A673 (cell line): ENCODE measurements at regions not wholly inside any gene's neighbourhood (a gene's known extent, or its start where the extent isn't known, plus 50 kb on each side); places are given as distances from the start of the nearest gene placed in this dataset.

ENCODE experiments used
- BruUV-seq: library from RNA; stranded (reverse); fragments of 400-500 nt; replicated peaks from 2 replicates; lab custom pipeline; 2021; lab: Mats Ljungman, UMichigan
- CTCF ChIA-PET: fragments of 300-600 bp; sonication (Branson Sonifier 250); formaldehyde crosslinking; loops from one replicate; lab custom pipeline; 2022; ENCODE audit warnings: antibody characterized with exemption; lab: Charles Lee
- POLR2A ChIA-PET: fragments of 300-600 bp; sonication (Branson Sonifier 250); formaldehyde crosslinking; loops from one replicate; lab custom pipeline; 2022; ENCODE audit warnings: antibody characterized with exemption; ENCODE audit not compliant: low non-redundant PET; lab: Charles Lee
- DNase-seq: peaks from one replicate; pipeline ENCODE4 v3.0.0-alpha.2; 2015; ENCODE audit warnings: low spot score
- H3K27ac ChIP-seq: fragments of 200-600 bp; sonication (generic); 2 replicates; pipeline ENCODE4 v1.5.1; 2016; ENCODE audit warnings: mixed run types, low read depth, mild to moderate bottlenecking, mixed read lengths, antibody characterized with exemption, low read length; ENCODE audit not compliant: poor library complexity, severe bottlenecking
- H3K27me3 ChIP-seq: fragments of 200-600 bp; sonication (generic); replicated peaks from 2 replicates; pipeline ENCODE4 v1.6.1; 2017; ENCODE audit warnings: mixed run types, low read depth, mild to moderate bottlenecking, mixed read lengths, antibody characterized with exemption, low read length; ENCODE audit not compliant: insufficient read depth, poor library complexity
- H3K36me3 ChIP-seq: fragments of 200-600 bp; sonication (generic); 2 replicates; pipeline ENCODE4 v1.6.1; 2016; ENCODE audit warnings: mixed run types, mild to moderate bottlenecking, mixed read lengths, antibody characterized with exemption, low read length; ENCODE audit not compliant: insufficient read depth, poor library complexity, severe bottlenecking
- H3K4me1 ChIP-seq: fragments of 200-600 bp; sonication (generic); 2 replicates; pipeline ENCODE4 v1.6.1; 2017; ENCODE audit warnings: mixed run types, mild to moderate bottlenecking, mixed read lengths, antibody characterized with exemption, low read length; ENCODE audit not compliant: insufficient read depth, poor library complexity, severe bottlenecking
- H3K4me3 ChIP-seq: fragments of 200-600 bp; sonication (generic); 2 replicates; pipeline ENCODE4 v1.5.1; 2016; ENCODE audit warnings: low read depth, mixed run types, mild to moderate bottlenecking, mixed read lengths, low read length; ENCODE audit not compliant: poor library complexity, severe bottlenecking
- H3K9me3 ChIP-seq: fragments of 200-600 bp; sonication (generic); 2 replicates; pipeline ENCODE4 v1.6.1; 2016; ENCODE audit warnings: mixed run types, low read depth, mild to moderate bottlenecking, mixed read lengths, antibody characterized with exemption, low read length; ENCODE audit not compliant: poor library complexity, severe bottlenecking
- CTCF ChIP-seq: fragments of 300-800, 200-600 bp; sonication (generic); conservative IDR thresholded peaks from 2 replicates; pipeline ENCODE4 v1.5.1; 2017; ENCODE audit warnings: low read depth, mild to moderate bottlenecking, antibody characterized with exemption, low read length, moderate library complexity, mixed read lengths
- EZH2 ChIP-seq: fragments of 200-600 bp; sonication (generic); IDR thresholded peaks from 2 replicates; pipeline ENCODE4 v1.6.1; 2017; ENCODE audit warnings: borderline replicate concordance, low read depth, mild to moderate bottlenecking, mixed read lengths, antibody characterized with exemption, low read length; ENCODE audit not compliant: poor library complexity, severe bottlenecking
- intact Hi-C: fragments of 100-400 bp; cut with micrococcal nuclease; formaldehyde crosslinking; loops from one replicate; pipeline ENCODE4 v1.10.0; 2022; ENCODE audit not compliant: unreplicated experiment

GRCh38 chr5:100690036-100690560 is 154.9 kb downstream of the FAM174A start:
- Histone ChIP-seq H3K27me3 (no peaks in the 10 kb centered on the region), H3K4me3 (no peak overlapping the region), H3K4me1 (no peaks in the 10 kb centered on the region), H3K27ac (no peak overlapping the region), H3K36me3 (no peaks in the 10 kb centered on the region), H3K9me3 (no peaks in the 10 kb centered on the region)
- TF ChIP-seq EZH2 (no peak), CTCF (no peak)
- no TSS peak for BruUV-seq
- ChIA-PET POLR2A (no interaction called here), CTCF (no interaction called here)
- intact Hi-C loops, result no loop called here
- no peak for DNase-seq

GRCh38 chr5:100691085-100691484 is 155.9 kb downstream of the FAM174A start:
- H3K9me3 ChIP-seq, result no peaks in the 10 kb centered on the region
- no peak overlapping the region for H3K4me3 ChIP-seq
- DNase-seq, result no peak
- H3K36me3 ChIP-seq, result no peaks in the 10 kb centered on the region
- CTCF ChIA-PET, result no interaction called here
- no TSS peak for BruUV-seq
- H3K27ac ChIP-seq, result no peak overlapping the region
- no peaks in the 10 kb centered on the region for H3K27me3 ChIP-seq
- intact Hi-C loops, result no loop called here
- no peaks in the 10 kb centered on the region for H3K4me1 ChIP-seq
- TF ChIP-seq EZH2 (no peak), CTCF (no peak)
- POLR2A ChIA-PET, result no interaction called here

DNA sequence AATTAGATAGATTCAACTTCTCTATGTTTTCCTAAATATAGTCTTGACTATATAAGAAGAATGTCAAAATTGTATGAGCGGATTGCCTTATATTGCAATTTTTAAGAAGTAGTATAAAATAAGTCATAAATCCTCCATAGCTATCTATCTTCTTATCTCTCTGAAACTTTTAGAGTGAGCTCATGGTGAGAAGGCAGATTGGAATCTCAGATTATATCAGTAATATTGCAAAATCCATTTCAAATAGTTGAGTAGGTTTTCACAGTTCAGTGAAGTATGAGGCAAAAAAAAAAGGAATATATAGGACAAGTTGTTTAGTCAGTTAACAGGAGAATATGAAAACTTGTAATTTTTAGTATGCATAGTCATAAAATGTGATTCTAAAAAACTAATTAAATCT is 156.4 kb downstream of the FAM174A start:
- H3K4me3 ChIP-seq, result no peak overlapping the region
- H3K36me3 ChIP-seq, result no peaks in the 10 kb centered on the region
- POLR2A ChIA-PET, result no interaction called here
- no peak for TF ChIP-seq CTCF
- CTCF ChIA-PET, result no interaction called here
- H3K9me3 ChIP-seq, result no peaks in the 10 kb centered on the region
- intact Hi-C loops, result no loop called here
- H3K27me3 ChIP-seq, result no peaks in the 10 kb centered on the region
- no TSS peak for BruUV-seq
- H3K4me1 ChIP-seq, result no peaks in the 10 kb centered on the region
- DNase-seq, result no peak
- no peak overlapping the region for H3K27ac ChIP-seq
